ENCODE measurements at regions not wholly inside any gene's neighbourhood (a gene's known extent, or its start where the extent isn't known, plus 50 kb on each side); places are given as distances from the start of the nearest gene placed in this dataset.

- no peak for TF ChIP-seq NANOG (IDR thresholded peaks at IDR 0.05; ENCODE audit: borderline replicate concordance)
- no peak for TF ChIP-seq CTCF (conservative IDR thresholded peaks at IDR 0.05; ENCODE audit: low read depth in 2 of 2)
- TF ChIP-seq CREB1 (CRISPR knock-in tag; IDR thresholded peaks at IDR 0.05; ENCODE audit: low read depth) = no peak
- TF ChIP-seq ETS1 (IDR thresholded peaks at IDR 0.05) = no peak
- no peak for TF ChIP-seq ZNF114 (CRISPR knock-in tag; IDR thresholded peaks at IDR 0.05)
These were observed 210.1 kb upstream of the FUT9 start (continued) for GRCh38 chr6:95805699-95806098.

GRCh38 chr6:95815389-95816056 is 200.3 kb upstream of the FUT9 start:
- Mint-ChIP-seq H3K4me1 (peaks cover 10% of the 10 kb centered on the region; the same call in 2 of the 3 replicates), H3K27ac (no peak overlapping the region), H3K4me3 (no peak overlapping the region), H3K9me3 (no peaks in the 10 kb centered on the region; the same call in 2 of the 3 replicates), H3K27me3 (ENCODE audit: insufficient read depth, low read depth, poor library complexity) (no peaks in the 10 kb centered on the region), H3K36me3 (ENCODE audit: low read depth) (no peaks in the 10 kb centered on the region)
- no peak for ATAC-seq
- Histone ChIP-seq H3K27ac (ENCODE audit: low read depth) (no peak overlapping the region), H3K36me3 (ENCODE audit: insufficient read depth) (no peaks in the 10 kb centered on the region), H3K9me2 (ENCODE audit: insufficient read depth) (no peaks in the 10 kb centered on the region), H3F3A (replicated peaks; ENCODE audit: low read depth) (no peaks in the 10 kb centered on the region), H3K4me1 (ENCODE audit: insufficient read depth) (no peaks in the 10 kb centered on the region), H2AFZ (no peak overlapping the region), H3K4me2 (no peak overlapping the region), H4K20me1 (replicated peaks; ENCODE audit: insufficient read depth) (no peaks in the 10 kb centered on the region), H3K79me2 (replicated peaks; ENCODE audit: insufficient read depth) (no peaks in the 10 kb centered on the region), H3K27me3 (ENCODE audit: insufficient read depth) (no peaks in the 10 kb centered on the region), H3K4me3 (no peak overlapping the region)
- no peak for DNase-seq (ENCODE audit: low spot score)
- no peak for TF ChIP-seq EZH2phosphoT487 (IDR thresholded peaks at IDR 0.05; ENCODE audit: unreplicated experiment)
- no peak for TF ChIP-seq EZH2 (IDR thresholded peaks at IDR 0.05; ENCODE audit: low read depth, unreplicated experiment)
- TF ChIP-seq ZNF331 (CRISPR knock-in tag; IDR thresholded peaks at IDR 0.05; ENCODE audit: low read depth) = no peak
- TF ChIP-seq JUNB (IDR thresholded peaks at IDR 0.05; ENCODE audit: unreplicated experiment) = no peak
- no peak for TF ChIP-seq ZNF114 (CRISPR knock-in tag; IDR thresholded peaks at IDR 0.05)

GRCh38 chr6:95819461-95819860 is 196.3 kb upstream of the FUT9 start:
- Histone ChIP-seq H2AFZ (peak overlapping the region; percentile 6; the same call in 1 of the 2 replicates), H3F3A (replicated peaks; ENCODE audit: low read depth) (no peaks in the 10 kb centered on the region), H4K20me1 (replicated peaks; ENCODE audit: insufficient read depth) (no peaks in the 10 kb centered on the region), H3K9me2 (ENCODE audit: insufficient read depth) (no peaks in the 10 kb centered on the region), H3K4me2 (no peak overlapping the region), H3K4me1 (ENCODE audit: insufficient read depth) (no peaks in the 10 kb centered on the region), H3K4me3 (no peak overlapping the region), H3K79me2 (replicated peaks; ENCODE audit: insufficient read depth) (no peaks in the 10 kb centered on the region), H3K36me3 (ENCODE audit: insufficient read depth) (no peaks in the 10 kb centered on the region), H3K27ac (ENCODE audit: low read depth) (no peak overlapping the region), H3K27me3 (ENCODE audit: insufficient read depth) (no peaks in the 10 kb centered on the region)
- no peak overlapping the region for H3K4me3 Mint-ChIP-seq
- H3K4me1 Mint-ChIP-seq = peaks cover 20% of the 10 kb centered on the region; the same call in 2 of the 3 replicates
- DNase-seq (ENCODE audit: low spot score) (no peak), ATAC-seq (no peak)
- H3K9me3 Mint-ChIP-seq = peaks cover under 1% of the 10 kb centered on the region; the same call in 1 of the 3 replicates
- H3K36me3 Mint-ChIP-seq (ENCODE audit: low read depth) = no peaks in the 10 kb centered on the region
- no peaks in the 10 kb centered on the region for H3K27me3 Mint-ChIP-seq (ENCODE audit: insufficient read depth, low read depth, poor library complexity)
- no peak overlapping the region for H3K27ac Mint-ChIP-seq
- TF ChIP-seq NANOG (IDR thresholded peaks at IDR 0.05; ENCODE audit: borderline replicate concordance) (no peak), ZNF114 (CRISPR knock-in tag; IDR thresholded peaks at IDR 0.05) (no peak), EZH2 (IDR thresholded peaks at IDR 0.05; ENCODE audit: low read depth, unreplicated experiment) (no peak), EZH2phosphoT487 (IDR thresholded peaks at IDR 0.05; ENCODE audit: unreplicated experiment) (no peak), CREB1 (CRISPR knock-in tag; IDR thresholded peaks at IDR 0.05; ENCODE audit: low read depth) (no peak), ZNF462 (CRISPR knock-in tag; IDR thresholded peaks at IDR 0.05) (no peak)
